Mesenchymal stem cell (in vitro differentiated cells and primary cell): ENCODE measurements at regions not wholly inside any gene's neighbourhood (a gene's known extent, or its start where the extent isn't known, plus 50 kb on each side); places are given as distances from the start of the nearest gene placed in this dataset.
A peak's percentile ranks its signal among the peaks of the same experiment; 100 is the strongest.

ENCODE experiments used
- DNase-seq: peaks from one replicate; pipeline ENCODE4 v3.0.0-alpha.2; 2013
- H2AFZ ChIP-seq: one replicate; pipeline ENCODE4 v1.6.1; 2013; ENCODE audit warnings: low read depth, mild to moderate bottlenecking, control low read depth, inconsistent platforms, low read length, moderate library complexity
- H2AK5ac ChIP-seq: 2 replicates; pipeline ENCODE4 v1.6.1; 2013; ENCODE audit warnings: low read length, moderate library complexity, mild to moderate bottlenecking, inconsistent platforms; ENCODE audit not compliant: severe bottlenecking
- H2BK120ac ChIP-seq: one replicate; pipeline ENCODE4 v1.6.1; 2013; ENCODE audit warnings: low read depth, mild to moderate bottlenecking, inconsistent platforms, low read length, moderate library complexity
- H2BK12ac ChIP-seq, 2 experiments: one replicate each; pipeline ENCODE4 v1.6.1; 2013; ENCODE audit warnings: inconsistent platforms in 2 of 2, low read length in 2 of 2, mild to moderate bottlenecking in 2 of 2, moderate library complexity in 2 of 2, control low read depth in 1 of 2
- H2BK15ac ChIP-seq: one replicate; pipeline ENCODE4 v1.6.1; 2013; ENCODE audit warnings: mild to moderate bottlenecking, low read depth, inconsistent platforms; ENCODE audit not compliant: poor library complexity, severe bottlenecking
- H2BK5ac ChIP-seq: 2 replicates; pipeline ENCODE4 v1.6.1; 2013; ENCODE audit warnings: low read depth, mild to moderate bottlenecking, low read length, control low read depth, inconsistent platforms; ENCODE audit not compliant: poor library complexity, severe bottlenecking
- H3K14ac ChIP-seq, 2 experiments: one replicate each; pipeline ENCODE4 v1.6.1; 2013; ENCODE audit warnings: inconsistent platforms in 2 of 2, low read length in 2 of 2, control low read depth in 1 of 2, mild to moderate bottlenecking in 1 of 2, moderate library complexity in 1 of 2
- H3K18ac ChIP-seq, 2 experiments: one replicate each; pipeline ENCODE4 v1.6.1; 2013; ENCODE audit warnings: inconsistent platforms in 2 of 2, low read length in 2 of 2, control low read depth in 1 of 2, low read depth in 1 of 2, mild to moderate bottlenecking in 1 of 2
- H3K23ac ChIP-seq, 2 experiments: one replicate each; pipeline ENCODE4 v1.6.1; 2013; ENCODE audit warnings: inconsistent platforms in 2 of 2, low read length in 2 of 2, mild to moderate bottlenecking in 2 of 2, moderate library complexity in 2 of 2, control low read depth in 1 of 2
- H3K27ac ChIP-seq: 2 replicates; pipeline ENCODE4 v1.5.1; 2013; ENCODE audit warnings: mild to moderate bottlenecking, moderate library complexity, low read length, control low read depth, inconsistent platforms; ENCODE audit not compliant: poor library complexity, severe bottlenecking
- H3K27me3 ChIP-seq, 2 experiments: 2 replicates each; pipeline versions ENCODE4 v1.6.1 to v1.7.0; 2013; ENCODE audit warnings: low read length in 2 of 2, mild to moderate bottlenecking in 2 of 2, moderate library complexity in 2 of 2, control low read depth in 1 of 2, inconsistent platforms in 1 of 2; ENCODE audit not compliant: control insufficient read depth in 1 of 2, insufficient read depth in 1 of 2
- H3K36me3 ChIP-seq, 2 experiments: 2 replicates each; pipeline versions ENCODE4 v1.6.1 to v1.7.0; 2013; ENCODE audit warnings: low read length in 2 of 2, control low read depth in 1 of 2, inconsistent platforms in 1 of 2, low read depth in 1 of 2, mild to moderate bottlenecking in 1 of 2; ENCODE audit not compliant: insufficient read depth in 2 of 2, control insufficient read depth in 1 of 2
- H3K4ac ChIP-seq, 2 experiments: one replicate each; pipeline ENCODE4 v1.6.1; 2013; ENCODE audit warnings: inconsistent platforms in 2 of 2, low read length in 2 of 2, mild to moderate bottlenecking in 2 of 2, moderate library complexity in 2 of 2, control low read depth in 1 of 2, low read depth in 1 of 2
- H3K4me1 ChIP-seq: 2 replicates; pipeline ENCODE4 v1.6.1; 2013; ENCODE audit warnings: low read depth, low read length, control low read depth; ENCODE audit not compliant: control insufficient read depth, insufficient read depth
- H3K4me2 ChIP-seq: 2 replicates; pipeline ENCODE4 v1.6.1; 2013; ENCODE audit warnings: low read length, mild to moderate bottlenecking, inconsistent platforms; ENCODE audit not compliant: poor library complexity, severe bottlenecking
- H3K4me3 ChIP-seq, 2 experiments: 2 replicates each; pipeline versions ENCODE4 v1.5.1 to v1.7.0; 2013; ENCODE audit warnings: low read length in 2 of 2, mild to moderate bottlenecking in 2 of 2, control low read depth in 1 of 2, low read depth in 1 of 2; ENCODE audit not compliant: insufficient read depth in 1 of 2
- H3K79me1 ChIP-seq: replicated peaks from 2 replicates; pipeline ENCODE4 v1.6.1; 2013; ENCODE audit warnings: mild to moderate bottlenecking, control low read depth, low read length, inconsistent platforms; ENCODE audit not compliant: poor library complexity, severe bottlenecking
- H3K9ac ChIP-seq: 2 replicates; pipeline ENCODE4 v1.7.0; 2013; ENCODE audit warnings: mild to moderate bottlenecking, low read length, moderate library complexity
- H3K9me3 ChIP-seq: 2 replicates; pipeline ENCODE4 v1.7.0; 2013; ENCODE audit warnings: mild to moderate bottlenecking, low read length; ENCODE audit not compliant: control insufficient read depth
- H4K8ac ChIP-seq: one replicate; pipeline ENCODE4 v1.6.1; 2013; ENCODE audit warnings: inconsistent platforms, mild to moderate bottlenecking, low read length, moderate library complexity
- H4K91ac ChIP-seq: one replicate; pipeline ENCODE4 v1.6.1; 2013; ENCODE audit warnings: mild to moderate bottlenecking, low read length, inconsistent platforms
- WGBS: methylation state at CpG from one replicate; pipeline ENCODE4 v1.1.7; 2013; ENCODE audit warnings: mixed read lengths; 5-methylcytosine and 5-hydroxymethylcytosine counted together

- H2BK12ac ChIP-seq, result no peak overlapping the region
- H2BK120ac ChIP-seq, result no peak overlapping the region
- H3K4me2 ChIP-seq, result no peak overlapping the region
- H2BK5ac ChIP-seq, result no peak overlapping the region
- H3K4ac ChIP-seq, result no peak overlapping the region
- no peak overlapping the region for H3K23ac ChIP-seq
- no peaks in the 10 kb centered on the region for H3K27me3 ChIP-seq
- 97% methylated on average over 10 of the region's 10 CpGs for WGBS
- H3K4me1 ChIP-seq, result no peaks in the 10 kb centered on the region
- no peak overlapping the region for H2AK5ac ChIP-seq
- H4K91ac ChIP-seq, result no peak overlapping the region
- H2BK15ac ChIP-seq, result peak overlapping the region; percentile 57
- DNase-seq, result no peak
- no peaks in the 10 kb centered on the region for H3K79me1 ChIP-seq
- H3K9ac ChIP-seq, result no peak overlapping the region
- H3K18ac ChIP-seq, result no peak overlapping the region
- H2AFZ ChIP-seq, result no peak overlapping the region
- H3K4me3 ChIP-seq, result peak overlapping the region in 1 of 2 experiments; percentile 18
- no peak overlapping the region for H3K14ac ChIP-seq
- no peaks in the 10 kb centered on the region for H3K9me3 ChIP-seq
- no peaks in the 10 kb centered on the region for H3K36me3 ChIP-seq
- no peak overlapping the region for H3K27ac ChIP-seq
- peak overlapping the region; percentile 24 for H4K8ac ChIP-seq
Measured at GRCh38 chr13:84961023-84961422, 838.2 kb downstream of the SLITRK6 start.

GRCh38 chr13:84959818-84960217 lies 839.4 kb downstream of the SLITRK6 start:
- DNase-seq, result no peak
- 48% methylated on average over 1 of the region's 2 CpGs for WGBS
- H3K4me3 ChIP-seq, result no peak overlapping the region

GRCh38 chr13:84954636-84955035 lies 844.6 kb downstream of the SLITRK6 start:
- Histone ChIP-seq H3K79me1 (no peaks in the 10 kb centered on the region), H3K14ac (no peak overlapping the region), H2BK15ac (no peak overlapping the region), H3K36me3 (no peaks in the 10 kb centered on the region), H3K9ac (no peak overlapping the region), H3K4ac (no peak overlapping the region), H4K8ac (no peak overlapping the region), H3K27ac (no peak overlapping the region), H3K4me2 (no peak overlapping the region), H3K9me3 (no peaks in the 10 kb centered on the region), H3K4me3 (no peak overlapping the region), H2AFZ (no peak overlapping the region), H3K4me1 (no peaks in the 10 kb centered on the region), H3K27me3 (no peaks in the 10 kb centered on the region), H3K18ac (no peak overlapping the region), H3K23ac (no peak overlapping the region), H2BK5ac (no peak overlapping the region), H2AK5ac (no peak overlapping the region), H2BK12ac (no peak overlapping the region), H2BK120ac (no peak overlapping the region), H4K91ac (no peak overlapping the region)
- WGBS, result 90% methylated on average over 1 of the region's 1 CpG
- no peak for DNase-seq

More at GRCh38 chr13:84959818-84960217, 839.4 kb downstream of the SLITRK6 start:
- Histone ChIP-seq H4K91ac (no peak overlapping the region), H2BK120ac (no peak overlapping the region), H2BK15ac (no peak overlapping the region), H2AK5ac (no peak overlapping the region), H4K8ac (no peak overlapping the region), H2BK5ac (no peak overlapping the region), H3K4me2 (no peak overlapping the region), H3K9me3 (no peaks in the 10 kb centered on the region), H3K79me1 (no peaks in the 10 kb centered on the region), H3K9ac (no peak overlapping the region), H3K27ac (no peak overlapping the region), H3K4me1 (no peaks in the 10 kb centered on the region), H2AFZ (no peak overlapping the region), H3K4ac (no peak overlapping the region), H3K18ac (no peak overlapping the region), H3K14ac (no peak overlapping the region), H3K23ac (no peak overlapping the region), H3K27me3 (no peaks in the 10 kb centered on the region), H2BK12ac (no peak overlapping the region), H3K36me3 (no peaks in the 10 kb centered on the region)

- Histone ChIP-seq H3K36me3 (no peaks in the 10 kb centered on the region), H2AK5ac (no peak overlapping the region), H3K79me1 (no peaks in the 10 kb centered on the region), H3K4ac (no peak overlapping the region), H2AFZ (no peak overlapping the region), H3K14ac (no peak overlapping the region), H4K91ac (no peak overlapping the region), H3K27me3 (no peaks in the 10 kb centered on the region), H3K23ac (no peak overlapping the region), H3K4me1 (no peaks in the 10 kb centered on the region), H3K4me3 (no peak overlapping the region), H3K9me3 (no peaks in the 10 kb centered on the region), H2BK5ac (no peak overlapping the region), H4K8ac (no peak overlapping the region), H3K9ac (no peak overlapping the region), H3K18ac (no peak overlapping the region), H2BK15ac (no peak overlapping the region), H3K27ac (no peak overlapping the region), H2BK12ac (no peak overlapping the region), H3K4me2 (no peak overlapping the region), H2BK120ac (no peak overlapping the region)
- DNase-seq, result no peak
- WGBS, result no CpG with 5 or more reads among the region's 1 CpG
Measured at GRCh38 chr13:84951128-84951527, 848.1 kb downstream of the SLITRK6 start.
